Stimulated activated CD4-positive, alpha-beta T cell treated with anti-CD3 and anti-CD28 coated beads, Interleukin-4, amount 100 ng/mL, for 1 hour (primary cell): ENCODE measurements at regions not wholly inside any gene's neighbourhood (a gene's known extent, or its start where the extent isn't known, plus 50 kb on each side); places are given as distances from the start of the nearest gene placed in this dataset.

Experiments used
- DNase-seq: peaks from one replicate; pipeline ENCODE4 v3.0.0-alpha.2; 2020

DNA sequence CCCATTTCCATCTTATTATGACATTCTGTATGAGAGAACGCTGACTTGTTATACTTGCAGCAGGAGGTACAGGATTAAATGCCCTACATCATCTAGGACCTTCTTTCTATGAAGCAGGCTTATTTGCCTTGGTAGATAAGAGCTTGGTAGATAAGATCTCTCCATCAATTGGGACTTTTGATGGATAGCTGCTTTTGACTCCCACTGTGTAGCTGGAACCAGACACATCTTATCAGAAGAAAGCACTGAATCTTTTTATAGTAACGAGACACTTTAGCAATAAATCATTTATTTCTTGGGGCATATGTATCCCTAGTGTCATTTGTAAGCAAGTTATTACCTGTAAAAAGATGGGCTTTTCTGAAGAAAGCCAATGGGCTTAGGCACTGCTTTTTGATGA is 613.9 kb downstream of the TECRL start:
- no peak for DNase-seq

DNA sequence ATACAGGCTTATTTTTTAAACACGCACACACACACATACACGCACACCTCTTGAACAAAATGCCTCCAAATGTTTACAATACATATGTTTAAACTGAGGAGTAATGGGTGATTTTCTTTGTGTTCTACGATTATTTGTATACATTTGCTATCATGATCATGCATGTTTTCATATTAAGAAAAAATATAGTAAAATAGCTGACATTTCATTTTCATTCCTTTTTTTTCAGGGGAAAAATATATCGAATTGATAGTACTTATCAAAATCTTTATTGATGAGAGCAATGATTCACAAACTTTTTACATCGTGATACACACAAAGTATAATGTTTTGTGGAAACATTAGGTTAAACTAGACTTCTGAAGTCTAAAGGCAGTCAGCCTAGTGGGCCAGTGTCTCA is 618.9 kb downstream of the TECRL start:
- no peak for DNase-seq

DNA sequence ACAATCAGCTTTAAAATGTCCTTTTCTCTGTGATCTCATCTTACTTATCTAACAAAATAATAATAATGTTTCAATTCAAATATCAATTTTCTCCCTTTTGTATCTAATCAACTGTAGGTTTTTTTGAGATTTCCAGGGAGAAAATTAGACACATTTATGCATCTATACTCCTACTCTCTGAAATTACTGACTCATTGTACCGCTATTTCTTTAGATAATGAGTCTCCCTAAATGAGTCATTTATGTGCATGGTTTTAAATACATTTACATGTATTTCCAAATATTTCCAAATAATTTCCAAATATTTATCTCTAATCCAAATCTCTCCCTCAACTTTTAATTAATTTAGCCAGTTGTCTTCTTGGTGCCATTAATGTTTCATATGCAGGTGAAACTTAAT is 621.0 kb downstream of the TECRL start:
- DNase-seq: no peak

DNA sequence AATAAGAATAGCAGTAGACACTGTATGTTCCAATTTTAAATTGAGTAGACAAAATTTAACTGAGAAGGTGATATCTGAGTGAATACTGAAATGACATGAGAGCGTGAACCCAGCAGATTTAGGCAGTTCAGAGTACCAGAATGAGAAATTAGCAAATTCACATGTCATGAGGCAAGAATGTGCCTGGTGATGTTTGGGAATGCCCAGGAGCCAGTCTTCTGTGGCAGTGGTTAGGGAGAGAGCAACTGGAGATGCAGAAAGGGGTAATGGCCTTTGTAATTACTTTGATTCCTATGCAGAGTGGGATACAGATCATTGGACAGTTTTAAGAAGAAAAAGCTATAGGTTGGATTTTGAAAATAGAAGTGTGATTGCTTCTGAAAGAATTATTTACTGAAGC is 621.9 kb downstream of the TECRL start:
- no peak for DNase-seq

DNA sequence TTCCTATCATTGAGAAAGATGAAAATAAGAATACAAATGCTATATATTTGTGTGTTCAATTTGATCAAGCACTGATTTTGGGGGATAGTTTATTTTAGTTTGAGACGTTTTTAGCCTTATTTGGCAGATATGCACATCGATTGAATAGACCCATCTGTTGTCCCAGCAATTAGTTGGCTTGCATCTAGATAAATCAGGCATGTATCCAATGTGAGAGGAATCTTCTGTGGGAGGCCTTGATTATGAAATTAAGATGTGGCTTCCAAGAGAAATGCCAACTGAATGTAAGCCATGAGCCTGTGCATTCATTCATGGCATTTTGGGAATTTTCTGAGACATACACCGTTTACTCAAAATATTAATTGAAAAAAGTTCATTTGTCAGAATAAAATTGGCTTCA is 623.1 kb downstream of the TECRL start:
- no peak for DNase-seq

DNA sequence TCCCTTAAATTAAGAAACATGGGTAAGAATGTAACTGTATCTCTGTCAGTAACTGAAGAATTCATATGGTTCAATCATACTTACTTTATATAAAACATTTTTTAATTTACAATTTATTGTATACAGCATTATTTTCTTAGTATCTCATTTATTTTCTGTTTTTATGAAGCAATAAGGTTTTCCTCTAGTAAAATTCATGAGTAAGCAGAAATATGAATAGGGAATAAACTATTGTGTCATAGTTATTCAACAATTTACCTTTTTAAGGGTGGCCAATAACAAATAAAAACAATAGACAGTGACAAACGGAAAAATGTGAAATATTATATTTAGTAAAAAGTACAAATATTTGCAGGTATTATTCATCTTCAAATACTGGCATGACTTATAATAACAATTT is 624.4 kb downstream of the TECRL start:
- DNase-seq: no peak

DNA sequence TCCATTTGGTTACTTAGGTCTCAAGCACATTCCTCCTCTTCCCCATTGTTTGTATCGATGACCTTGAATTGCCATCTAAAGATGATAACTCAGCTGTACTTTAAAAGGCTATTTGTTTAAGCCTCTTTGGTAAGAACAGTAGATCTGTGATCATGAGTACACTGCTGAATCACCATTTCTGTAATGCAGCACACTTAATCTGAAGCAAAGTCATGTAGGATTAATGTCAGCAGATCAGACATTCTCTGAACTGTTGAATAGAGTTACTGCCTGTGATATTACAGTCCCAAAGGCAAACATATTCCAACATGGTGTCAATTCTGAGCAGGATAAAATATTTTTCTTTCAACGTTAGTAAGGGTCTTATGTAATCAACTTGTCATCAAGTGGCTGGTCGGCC is 631.6 kb downstream of the TECRL start:
- no peak for DNase-seq

DNA sequence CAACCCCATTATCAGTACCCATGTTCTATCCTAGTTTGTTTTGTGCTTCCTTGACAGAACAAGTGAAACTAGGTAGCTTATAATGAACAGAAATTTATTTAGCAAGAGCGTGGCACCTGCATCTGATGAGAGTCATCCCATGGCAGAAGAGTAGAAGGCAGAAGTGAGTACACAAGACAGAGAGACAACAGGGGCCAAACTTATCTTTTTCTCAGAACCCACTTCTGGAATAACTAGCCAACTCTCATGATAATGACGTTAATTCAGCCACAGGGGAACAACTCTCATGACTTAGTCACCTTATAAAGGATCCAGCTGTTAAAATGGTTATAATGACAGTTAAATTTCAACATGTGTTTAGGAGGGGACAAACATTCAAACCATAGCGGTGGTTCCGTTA is 644.9 kb downstream of the TECRL start:
- DNase-seq: no peak

DNA sequence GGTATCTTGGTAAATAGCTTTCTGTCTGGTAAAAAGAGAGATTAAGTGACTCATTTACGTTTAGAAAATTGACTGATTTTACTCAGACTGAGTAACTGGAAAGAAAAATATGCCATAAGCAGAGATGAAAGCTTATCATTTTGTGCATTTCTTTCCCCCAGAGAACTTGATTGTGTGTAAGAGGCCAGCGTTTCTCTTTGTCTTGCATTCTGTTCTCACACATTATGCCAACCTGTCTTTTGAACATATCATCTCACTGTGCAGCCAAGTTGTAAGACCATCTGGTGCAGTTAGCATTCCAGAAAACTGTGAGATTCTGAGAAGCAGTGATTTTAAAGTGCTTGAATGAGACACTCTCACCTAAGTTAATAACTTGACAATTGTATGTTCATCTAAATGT is 651.3 kb downstream of the TECRL start:
- no peak for DNase-seq

DNA sequence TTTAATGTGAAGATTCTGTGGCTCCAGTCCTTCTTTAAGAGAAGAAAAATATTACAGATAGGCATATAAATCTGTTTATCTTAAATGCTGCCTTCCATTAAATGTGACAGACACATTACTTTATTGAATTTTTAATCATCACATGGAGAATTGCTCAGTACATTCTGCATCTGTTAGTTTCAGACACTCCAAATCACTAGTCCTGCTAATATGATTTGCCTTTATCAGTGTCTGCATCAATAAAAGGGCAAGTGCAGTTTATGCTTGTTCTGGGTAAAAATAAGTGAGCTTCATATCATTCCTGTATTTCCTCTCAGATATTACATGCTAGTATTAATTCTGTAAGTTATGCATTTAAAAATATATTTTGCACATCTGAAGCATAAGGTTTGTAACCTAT is 666.4 kb downstream of the TECRL start:
- DNase-seq: no peak

DNA sequence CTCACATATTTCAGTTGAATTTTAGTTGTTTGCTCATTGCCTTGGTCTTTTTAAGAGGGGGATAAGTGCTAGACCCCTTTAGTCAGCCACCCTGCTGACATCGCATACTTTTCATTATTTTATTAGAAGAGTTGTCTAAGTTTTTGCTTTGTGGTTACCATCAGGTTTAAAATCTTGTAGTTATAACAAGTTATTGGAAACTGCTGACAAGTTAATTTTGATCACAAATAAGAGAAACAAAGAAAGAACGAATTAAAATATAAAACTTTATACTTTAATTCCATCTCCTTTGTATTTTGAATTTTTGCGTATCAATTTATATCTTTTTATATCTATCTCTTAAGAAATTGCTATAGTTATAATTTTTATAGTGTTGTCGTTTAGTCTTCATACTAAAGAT is 679.7 kb downstream of the TECRL start:
- DNase-seq: no peak

DNA sequence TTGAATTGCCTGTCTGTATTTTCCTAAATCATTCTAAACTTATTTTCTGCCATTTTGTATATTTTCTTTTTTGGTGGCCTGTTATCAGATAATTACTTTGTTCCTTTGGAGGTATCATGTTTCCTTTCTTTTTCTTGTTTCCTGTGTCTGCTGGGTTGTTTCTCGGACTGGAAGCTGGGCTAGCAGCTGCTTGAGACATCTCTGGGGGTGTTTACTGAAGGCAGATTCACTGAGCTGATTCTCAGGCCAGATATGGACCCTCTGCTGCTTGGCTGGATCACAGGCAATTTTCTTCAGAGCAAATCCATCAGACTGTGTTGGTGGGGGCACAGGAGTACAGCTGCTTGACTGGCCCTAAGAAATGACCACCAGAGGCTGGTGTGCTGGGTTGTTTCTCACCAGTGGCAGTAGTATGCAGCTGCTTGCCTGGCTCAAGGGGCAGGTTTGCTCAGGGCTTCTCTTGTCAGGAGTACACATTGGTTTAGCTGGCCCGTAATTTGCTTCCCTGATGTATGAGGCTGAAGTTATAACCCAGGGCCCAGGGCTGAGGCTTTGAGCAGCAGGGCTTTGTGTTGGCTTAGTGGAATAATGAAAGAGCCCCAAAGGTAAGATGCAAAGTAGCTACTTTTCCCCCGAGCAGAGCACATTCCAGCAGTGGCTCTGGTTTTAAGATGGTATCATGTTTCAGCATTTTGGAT is 680.6 kb downstream of the TECRL start:
- no peak for DNase-seq

DNA sequence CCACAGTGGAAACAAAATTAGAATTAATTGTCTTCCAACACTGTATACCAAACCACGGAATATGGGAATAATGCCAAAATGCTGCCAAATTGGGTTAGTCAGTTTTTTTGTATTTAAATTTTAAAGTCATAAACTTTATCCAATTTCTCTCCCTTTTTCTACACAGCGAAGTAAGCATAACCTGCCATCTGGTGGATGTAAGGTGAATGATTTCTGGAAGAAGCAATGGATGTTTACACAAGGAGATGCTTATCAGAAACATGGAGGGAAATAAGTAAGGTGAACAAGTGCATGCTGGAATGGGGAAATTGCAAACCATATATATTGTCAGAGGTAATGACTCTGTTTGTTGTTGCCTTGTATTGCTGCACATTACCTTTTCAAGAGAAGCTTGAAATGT is 691.9 kb downstream of the TECRL start:
- DNase-seq: no peak

DNA sequence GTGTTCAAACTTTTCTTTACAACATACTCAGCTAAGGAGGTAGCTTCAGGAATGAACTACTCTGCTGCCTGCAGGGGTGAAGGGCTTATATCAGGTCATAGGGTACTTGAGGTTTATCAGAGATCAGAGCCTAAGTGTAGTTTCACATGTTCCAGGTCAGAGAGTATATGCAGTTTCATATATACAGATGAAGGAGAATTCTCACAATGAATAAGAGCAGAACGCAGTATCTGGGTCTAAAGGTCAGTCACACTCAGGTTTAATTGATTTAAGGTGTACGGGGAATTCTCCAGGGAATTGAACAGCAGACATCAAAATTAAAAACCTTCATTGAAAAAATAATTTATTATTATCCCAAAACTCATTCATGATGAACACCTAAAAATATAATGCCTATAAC is 700.6 kb downstream of the TECRL start:
- no peak for DNase-seq

DNA sequence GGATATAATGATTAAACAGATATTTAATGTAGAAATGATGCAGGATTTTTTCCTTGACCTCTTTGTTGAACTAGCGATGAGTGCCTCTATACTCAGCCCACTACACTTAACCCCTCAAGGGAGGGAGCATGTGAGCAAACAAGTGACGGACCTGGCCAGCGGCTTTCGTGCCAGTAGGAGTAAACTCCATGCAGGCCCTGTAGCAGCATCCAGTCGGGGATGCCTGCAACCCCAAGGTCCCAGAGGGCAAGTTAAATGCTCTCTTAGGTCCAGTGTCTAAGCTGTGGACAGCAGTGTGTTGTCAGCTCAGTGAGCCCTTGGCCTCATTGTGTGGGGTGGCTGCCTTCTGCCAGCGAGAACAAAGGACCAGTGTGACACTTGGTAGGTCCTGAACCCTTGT is 708.7 kb downstream of the TECRL start:
- no peak for DNase-seq

DNA sequence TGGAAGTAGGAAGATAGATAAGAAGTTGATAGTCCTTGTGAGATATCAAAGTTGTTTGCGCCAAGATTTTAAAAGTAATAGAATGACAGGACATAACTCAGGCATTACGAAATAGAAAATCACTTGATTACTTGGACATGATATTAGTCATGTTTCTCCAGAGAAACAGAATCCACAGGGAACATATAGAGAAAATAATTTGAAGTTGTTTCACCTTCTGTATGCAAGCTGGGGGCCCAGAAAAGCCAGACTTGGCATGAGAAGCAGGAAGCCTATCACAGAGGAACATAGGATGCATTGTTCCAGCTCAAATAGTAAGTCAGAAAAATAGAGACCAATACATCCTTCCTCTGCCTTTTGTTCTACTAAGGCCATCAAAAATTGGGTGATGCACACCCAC is 715.9 kb downstream of the TECRL start:
- DNase-seq: no peak

DNA sequence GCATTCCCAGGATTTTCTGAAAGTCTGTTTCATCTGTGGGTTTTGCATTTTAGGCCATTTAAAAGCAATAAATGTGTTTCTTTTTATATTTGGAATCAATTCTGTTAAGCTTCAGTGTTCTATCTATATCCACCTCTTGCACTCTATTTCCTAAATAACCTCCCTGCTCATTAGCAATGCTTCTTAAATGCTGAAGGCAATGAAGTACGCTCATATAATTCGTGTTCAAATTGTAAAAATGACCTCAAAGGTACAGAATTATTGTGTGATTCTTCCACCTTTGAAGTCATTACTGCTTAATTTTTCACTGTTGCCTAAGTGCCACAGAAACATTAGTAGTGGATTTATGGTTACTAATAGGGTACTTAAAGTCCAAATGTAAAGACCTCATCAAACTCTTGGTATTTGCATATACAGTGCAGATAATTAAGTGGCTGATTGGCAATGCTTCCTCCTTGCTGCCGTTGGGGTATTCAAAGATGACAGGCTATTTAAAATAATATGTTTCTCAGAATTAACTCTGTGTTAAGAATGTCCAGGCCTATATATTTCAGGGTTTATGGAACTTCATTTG is 730.8 kb downstream of the TECRL start:
- no peak for DNase-seq

DNA sequence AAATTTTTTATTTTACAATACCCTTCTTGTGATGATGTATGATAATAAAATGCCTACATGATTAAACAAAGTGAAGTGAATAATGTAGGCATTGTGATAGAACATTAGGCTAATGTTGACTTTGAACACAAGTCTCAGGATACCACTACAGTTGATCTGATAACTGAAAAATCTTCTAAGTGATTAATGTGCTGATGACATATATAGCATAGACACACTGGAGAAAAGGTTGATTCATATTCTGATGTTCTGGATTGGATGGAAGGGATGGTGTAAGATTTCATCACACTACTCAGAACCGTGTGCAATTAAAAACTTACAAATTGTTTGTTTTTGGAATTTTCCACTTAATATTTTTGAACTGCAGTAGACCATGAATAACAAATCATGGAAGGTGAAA is 738.5 kb downstream of the TECRL start:
- no peak for DNase-seq

DNA sequence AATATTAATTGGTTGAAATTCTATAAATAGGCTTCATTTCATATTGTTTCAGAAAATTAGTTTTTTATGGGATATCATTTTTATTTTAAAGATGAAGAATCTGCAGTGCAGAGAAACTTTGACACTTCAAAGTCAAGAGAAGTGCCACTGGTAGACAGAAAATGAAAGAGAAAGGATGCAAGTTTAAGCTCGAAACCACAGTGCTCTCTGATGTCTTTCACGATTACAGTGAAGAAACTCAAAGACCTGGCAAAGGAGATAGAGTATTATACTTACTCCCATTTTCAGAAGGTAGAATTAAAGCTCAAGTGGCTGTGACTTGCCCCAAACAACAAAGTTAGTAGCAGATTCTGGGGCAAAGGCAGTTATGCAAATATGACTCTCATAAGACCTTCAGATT is 745.4 kb downstream of the TECRL start:
- DNase-seq: no peak

DNA sequence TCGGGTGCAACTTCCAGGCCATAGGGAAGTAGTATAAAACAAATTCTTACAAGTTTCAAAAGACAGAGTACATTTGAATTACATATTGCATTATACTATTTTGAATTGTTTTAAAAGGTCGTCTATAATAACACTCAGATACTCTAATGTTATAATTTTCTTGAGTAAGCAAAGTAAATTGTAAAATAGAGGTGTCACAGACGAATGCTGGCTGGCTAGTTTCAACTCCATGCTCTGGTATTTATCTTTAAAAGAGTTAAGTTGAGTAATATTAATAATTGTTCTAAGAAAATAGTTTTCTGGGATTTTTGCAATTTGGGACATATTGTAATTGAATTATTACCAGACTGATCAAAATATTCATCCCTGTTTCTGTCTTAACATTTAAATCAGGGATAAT is 764.9 kb downstream of the TECRL start:
- DNase-seq: no peak

DNA sequence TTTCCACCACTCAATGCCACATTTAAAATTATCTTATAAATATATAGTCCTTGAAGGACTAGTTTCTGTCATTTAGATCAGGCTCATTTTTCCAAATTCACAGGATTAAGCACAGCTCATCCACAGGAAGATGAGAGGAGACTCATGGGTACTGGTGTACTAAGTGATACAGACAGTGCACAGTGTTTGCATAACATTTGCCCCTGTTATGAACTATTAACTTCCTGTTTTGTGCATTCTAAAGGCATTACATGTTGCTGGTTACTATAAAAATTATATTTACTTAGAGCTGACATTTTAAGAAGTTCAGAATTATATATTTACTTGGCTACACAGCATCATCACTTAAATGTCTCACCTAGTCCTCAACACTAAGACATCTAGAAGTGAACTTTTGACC is 772.0 kb downstream of the TECRL start:
- no peak for DNase-seq

DNA sequence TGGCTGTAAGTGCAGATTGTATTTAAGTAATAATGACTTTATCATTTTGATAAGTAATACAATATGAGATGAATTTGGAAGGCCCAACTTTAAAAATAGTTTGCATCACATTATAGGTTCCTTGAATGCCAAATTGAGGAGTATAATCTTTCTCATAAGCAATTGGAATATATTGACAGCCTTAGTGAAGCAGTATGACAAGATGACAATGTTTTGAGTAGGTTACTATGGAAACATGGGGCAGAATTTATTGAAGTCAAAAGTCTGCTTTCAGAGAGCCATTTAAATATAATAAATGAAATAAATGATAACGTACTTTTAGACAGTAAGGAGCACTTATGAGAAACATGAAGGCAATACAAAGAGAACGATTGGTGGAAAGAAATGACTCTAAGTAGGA is 776.4 kb downstream of the TECRL start:
- no peak for DNase-seq

DNA sequence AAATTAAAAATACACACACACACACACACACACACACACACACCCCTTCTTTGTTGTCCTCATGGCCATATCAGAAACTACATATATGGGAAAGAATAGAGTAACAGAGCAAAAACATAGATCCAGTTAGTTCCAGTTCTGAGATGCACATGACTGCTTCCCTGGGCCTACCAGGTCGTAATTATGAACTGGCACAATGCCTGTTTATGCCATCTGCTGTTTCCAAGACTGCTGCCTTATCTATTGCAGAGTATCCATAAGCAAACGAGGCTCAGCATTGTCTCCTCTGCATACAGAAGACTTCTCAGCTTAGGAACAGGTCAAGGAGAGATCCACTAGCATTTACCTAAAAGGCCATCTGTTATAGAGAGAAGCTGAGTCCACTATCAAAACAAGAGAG is 789.0 kb downstream of the TECRL start:
- DNase-seq: no peak

DNA sequence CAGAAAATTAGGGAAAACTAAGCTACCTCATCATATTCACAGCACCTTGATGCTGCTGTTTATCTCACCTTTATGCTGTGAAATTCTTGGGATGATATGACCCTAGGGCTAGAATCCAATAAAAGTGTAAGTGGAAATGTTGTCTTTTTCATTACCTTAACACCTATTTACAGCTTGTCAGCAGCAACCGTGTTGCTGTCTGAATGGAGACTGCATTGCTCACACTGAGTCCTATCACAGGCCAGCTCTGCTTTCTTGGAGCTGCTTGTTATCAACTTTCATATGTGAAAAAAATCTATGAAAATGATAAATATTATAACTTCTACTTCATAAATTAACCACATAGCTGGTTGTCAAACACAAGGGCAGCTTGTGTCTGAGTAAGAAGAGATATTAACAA is 789.5 kb downstream of the TECRL start:
- DNase-seq: no peak
